Hepatocyte (in vitro differentiated cells): ENCODE measurements at regions not wholly inside any gene's neighbourhood (a gene's known extent, or its start where the extent isn't known, plus 50 kb on each side); places are given as distances from the start of the nearest gene placed in this dataset. TPM values are rescaled to one million over a fixed set of nuclear protein-coding genes. Genes with fewer than 3 reads are reported as not detected.

ENCODE experiments used
- DNase-seq: peaks from one replicate; pipeline ENCODE4 v3.0.0-alpha.2; 2016; ENCODE audit warnings: low spot score
- H2AFZ ChIP-seq: fragments of 200-600 bp; sonication (generic); 2 replicates; pipeline ENCODE4 v1.6.0; 2016; ENCODE audit warnings: antibody characterized with exemption, mild to moderate bottlenecking
- H3K27ac ChIP-seq: fragments of 200-600 bp; sonication (generic); 2 replicates; pipeline ENCODE4 v1.5.1; 2016; ENCODE audit warnings: mild to moderate bottlenecking
- H3K27me3 ChIP-seq: fragments of 200-600 bp; sonication (generic); 2 replicates; pipeline ENCODE4 v1.6.1; 2016
- H3K36me3 ChIP-seq: fragments of 200-600 bp; sonication (generic); replicated peaks from 2 replicates; pipeline ENCODE4 v1.5.1; 2016; ENCODE audit warnings: low read depth; ENCODE audit not compliant: insufficient read depth
- H3K4me1 ChIP-seq: fragments of 200-600 bp; sonication (generic); 2 replicates; pipeline ENCODE4 v1.5.1; 2016; ENCODE audit warnings: mild to moderate bottlenecking, moderate library complexity; ENCODE audit not compliant: insufficient read depth
- H3K4me2 ChIP-seq: fragments of 200-600 bp; sonication (generic); 2 replicates; pipeline ENCODE4 v1.6.0; 2016
- H3K4me3 ChIP-seq: fragments of 200-600 bp; sonication (generic); 2 replicates; pipeline ENCODE4 v1.5.1; 2016; ENCODE audit warnings: mild to moderate bottlenecking
- H3K79me2 ChIP-seq: fragments of 200-600 bp; sonication (generic); 2 replicates; pipeline ENCODE4 v1.6.0; 2017; ENCODE audit warnings: mild to moderate bottlenecking
- H3K9me2 ChIP-seq: fragments of 200-600 bp; sonication (generic); replicated peaks from 2 replicates; pipeline ENCODE4 v1.6.0; 2017; ENCODE audit warnings: mild to moderate bottlenecking; ENCODE audit not compliant: insufficient read depth
- H3K9me3 ChIP-seq: fragments of 200-600 bp; sonication (generic); 2 replicates; pipeline ENCODE4 v1.5.1; 2016; ENCODE audit warnings: low read depth, mild to moderate bottlenecking
- H4K20me1 ChIP-seq: fragments of 200-600 bp; sonication (generic); 2 replicates; pipeline ENCODE4 v1.6.0; 2016; ENCODE audit warnings: mild to moderate bottlenecking; ENCODE audit not compliant: insufficient read depth, poor library complexity, severe bottlenecking
- CTCF ChIP-seq: fragments of 200-600 bp; sonication (generic); IDR thresholded peaks from 2 replicates; pipeline ENCODE4 v1.5.1; 2016; ENCODE audit warnings: antibody characterized with exemption, mild to moderate bottlenecking; ENCODE audit not compliant: poor library complexity
- EZH2 ChIP-seq: fragments of 200-600 bp; sonication (generic); IDR thresholded peaks from 2 replicates; pipeline ENCODE4 v1.6.1; 2016; ENCODE audit warnings: antibody characterized with exemption, mild to moderate bottlenecking, borderline replicate concordance
- EZH2phosphoT487 ChIP-seq: fragments of 200-600 bp; sonication (generic); IDR thresholded peaks from one replicate; pipeline ENCODE4 v1.6.1; 2018; ENCODE audit warnings: antibody characterized with exemption, mild to moderate bottlenecking, low read depth, moderate library complexity; ENCODE audit not compliant: unreplicated experiment, severe bottlenecking
- WGBS: methylation state at CpG from one replicate; pipeline ENCODE4 v1.1.6; 2016; ENCODE audit warnings: low lambda C conversion rate; ENCODE audit errors: missing lambda C conversion rate; 5-methylcytosine and 5-hydroxymethylcytosine counted together
- small RNA-seq: library from RNA; depleted of rRNA; stranded (forward); fragments of <200 nt; gene quantifications from one replicate; pipeline ENCODE3, GENCODE V24; 2014

GRCh38 chr12:56838621-56839488 is 75.7 kb downstream of the HSD17B6 start:
- Histone ChIP-seq H3K79me2 (no peaks in the 10 kb centered on the region), H2AFZ (no peak overlapping the region), H3K4me3 (no peak overlapping the region), H3K4me1 (peaks cover 10% of the 10 kb centered on the region), H3K27ac (no peak overlapping the region), H4K20me1 (no peaks in the 10 kb centered on the region), H3K9me3 (no peaks in the 10 kb centered on the region), H3K27me3 (no peaks in the 10 kb centered on the region), H3K9me2 (no peaks in the 10 kb centered on the region), H3K4me2 (no peak overlapping the region), H3K36me3 (no peaks in the 10 kb centered on the region)
- 65% methylated on average over 7 of the region's 7 CpGs for WGBS
- no peak for DNase-seq
- TF ChIP-seq EZH2 = no peak
- no peak for TF ChIP-seq CTCF
- no peak for TF ChIP-seq EZH2phosphoT487

Small RNAs in the stretch of these regions (small RNA-seq; reads per million reads assigned to genes)
- not detected for gene AC121758.2
- not detected for gene RF00554
